Mucosa of gallbladder (tissue), 1 donor: ENCODE measurements at regions not wholly inside any gene's neighbourhood (a gene's known extent, or its start where the extent isn't known, plus 50 kb on each side); places are given as distances from the start of the nearest gene placed in this dataset.

Source experiments
- DNase-seq: peaks from one replicate; pipeline ENCODE4 v3.0.0-alpha.2; 2020; ENCODE audit warnings: low spot score
- donor health status: DM: no; HTN: no; CAD: no.

DNA sequence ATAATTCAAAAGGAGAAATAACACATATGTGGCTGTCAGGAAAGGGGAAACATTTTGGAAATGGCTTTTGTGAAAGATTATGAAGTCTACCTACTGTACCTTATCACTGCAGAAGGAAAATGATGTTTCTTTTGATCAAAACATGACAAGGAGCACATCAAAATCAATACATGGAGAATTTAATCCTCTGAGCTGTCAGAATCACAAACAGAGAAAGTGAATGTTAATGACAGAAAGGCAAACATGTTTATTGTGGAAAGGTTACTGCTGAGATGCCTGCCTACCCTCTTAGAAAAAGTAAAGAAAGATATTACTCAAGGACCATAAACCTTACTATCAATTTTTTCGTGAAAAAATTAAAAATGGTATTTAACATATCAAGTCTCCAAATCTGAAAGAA, 794.5 kb upstream of the GYPC start:
- no peak for DNase-seq

DNA sequence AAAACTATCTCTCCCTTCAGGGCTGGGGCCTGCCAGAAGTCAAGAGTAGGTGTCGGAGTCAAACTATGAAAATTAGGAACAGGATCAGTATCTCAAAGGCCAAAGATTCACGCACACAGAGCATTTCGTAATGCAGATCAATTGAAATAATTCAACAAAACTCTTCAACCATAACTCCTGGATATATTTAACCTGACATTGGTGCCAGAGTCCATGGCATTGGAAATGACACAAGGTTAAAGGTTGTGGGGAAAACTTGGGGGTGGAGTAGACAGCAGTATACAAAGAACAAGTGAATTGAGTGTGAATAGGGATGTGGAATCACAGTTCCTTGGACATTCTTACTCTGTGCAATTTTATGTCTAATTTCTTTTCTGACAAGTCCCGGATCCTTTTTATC, 788.0 kb upstream of the GYPC start:
- no peak for DNase-seq

DNA sequence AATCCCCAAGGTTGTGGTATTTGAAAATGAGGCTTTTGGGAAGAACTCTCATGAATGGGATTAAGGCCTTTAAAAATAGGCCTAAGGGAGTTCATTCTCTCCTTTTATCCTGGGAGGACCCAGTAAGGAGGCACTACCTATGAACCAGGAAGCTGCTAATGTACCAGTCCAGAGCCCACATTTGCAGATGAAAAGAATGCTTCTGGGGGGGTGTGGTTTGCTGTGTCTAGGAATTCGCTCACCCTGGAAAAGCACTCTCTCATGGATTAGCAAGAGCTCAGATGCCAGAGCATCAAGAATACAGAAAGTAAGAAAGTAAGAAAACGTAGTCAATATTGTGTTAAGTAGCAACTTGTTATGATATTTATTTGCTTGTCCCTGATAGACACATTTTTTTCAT, 785.7 kb upstream of the GYPC start:
- no peak for DNase-seq

DNA sequence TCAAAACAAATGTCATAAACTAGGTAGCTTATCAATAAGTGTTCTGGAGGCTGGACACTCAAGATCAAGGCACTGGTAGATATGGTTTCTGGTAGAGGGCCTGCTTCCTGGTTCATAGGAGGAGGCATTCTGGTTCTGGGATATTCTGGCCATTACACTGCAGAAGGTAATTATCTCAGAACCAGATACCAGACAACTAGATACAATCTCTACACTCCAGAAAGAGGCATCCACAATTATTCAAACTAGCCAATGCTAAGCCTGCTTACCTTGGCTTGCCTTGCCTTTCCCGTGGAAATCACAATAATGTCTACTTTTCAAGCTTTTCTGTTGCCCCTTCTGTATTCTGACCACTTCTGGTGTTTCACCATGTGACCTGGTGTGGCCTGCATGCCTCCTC, 785.2 kb upstream of the GYPC start:
- no peak for DNase-seq

DNA sequence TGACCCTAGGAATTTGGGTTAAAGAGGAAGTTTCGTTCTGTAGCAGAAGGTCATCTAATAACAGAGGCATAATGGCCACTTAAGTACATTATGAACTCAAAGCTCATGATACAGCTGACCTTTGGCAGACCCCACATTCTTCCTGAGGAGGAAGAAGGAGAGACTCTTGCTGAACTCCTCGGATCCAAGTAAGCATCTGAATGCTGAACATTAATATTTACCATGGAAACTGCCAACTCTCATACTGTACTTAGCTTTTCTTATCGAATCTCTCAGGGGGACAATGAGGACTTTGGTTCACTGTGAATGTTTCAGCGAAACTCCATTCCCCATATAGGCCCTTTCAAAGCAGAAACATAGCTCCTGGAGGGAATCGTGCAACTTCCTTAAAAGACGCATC, 781.4 kb upstream of the GYPC start:
- no peak for DNase-seq

DNA sequence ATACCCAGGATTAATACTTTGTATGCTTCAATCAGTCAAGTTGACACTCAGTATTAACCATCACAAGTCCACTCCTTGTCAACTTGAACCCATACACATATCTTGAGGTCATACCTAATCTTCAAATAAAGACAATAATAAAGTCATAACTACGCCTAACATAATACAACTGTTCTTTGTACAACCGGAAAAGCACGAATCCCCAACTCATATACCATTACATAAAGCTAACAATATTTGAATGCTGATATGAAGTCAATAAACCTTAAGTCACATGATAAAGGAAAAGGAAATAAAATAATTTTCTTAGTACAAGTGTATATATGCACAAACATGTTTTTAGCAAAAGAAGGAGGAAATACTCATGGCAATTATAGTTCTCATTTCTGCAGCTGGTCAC, 770.6 kb upstream of the GYPC start:
- no peak for DNase-seq

DNA sequence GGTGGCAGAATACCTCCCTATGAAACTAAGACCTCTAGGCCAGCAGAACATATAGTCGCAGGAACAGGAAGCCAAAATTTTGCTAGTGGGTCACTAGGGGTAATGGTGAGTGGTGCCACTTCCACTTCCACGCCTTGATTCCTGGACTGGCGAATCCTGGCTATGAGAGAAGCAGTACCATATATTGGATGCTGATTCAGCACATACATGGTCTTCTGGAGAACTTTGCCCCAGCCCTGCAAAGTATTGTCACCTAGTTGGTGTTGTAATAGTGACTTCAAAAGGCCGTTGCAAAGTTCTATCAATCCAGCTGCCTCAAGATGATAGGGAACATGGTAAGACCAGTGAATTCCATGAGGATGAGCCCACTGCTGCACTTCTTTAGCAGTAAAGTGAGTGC, 769.8 kb upstream of the GYPC start:
- no peak for DNase-seq

DNA sequence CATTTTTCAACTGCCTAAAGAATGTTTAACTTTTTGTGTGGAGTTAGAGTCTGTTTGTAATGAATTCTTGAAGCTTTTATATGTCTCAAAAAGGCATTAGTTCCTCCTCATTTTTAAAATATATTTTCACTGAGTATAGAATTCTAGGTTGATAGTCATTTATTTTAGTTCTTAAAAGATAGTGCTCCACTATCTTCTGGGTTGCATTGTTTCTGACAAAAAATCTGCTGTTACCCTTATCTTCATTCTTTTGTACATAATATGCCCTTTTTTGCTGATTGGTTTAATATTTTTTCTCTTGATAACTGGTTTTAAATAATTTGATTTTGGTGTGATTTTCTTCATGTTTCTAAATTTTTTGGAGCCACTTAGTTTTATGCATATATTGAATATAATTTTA, 754.7 kb upstream of the GYPC start:
- DNase-seq = no peak

GRCh38 chr2:125925891-125926546, 729.9 kb upstream of the GYPC start:
- no peak for DNase-seq

GRCh38 chr2:125935559-125935958, 720.4 kb upstream of the GYPC start:
- DNase-seq = no peak

GRCh38 chr2:125942585-125943424, 713.2 kb upstream of the GYPC start:
- no peak for DNase-seq

DNA sequence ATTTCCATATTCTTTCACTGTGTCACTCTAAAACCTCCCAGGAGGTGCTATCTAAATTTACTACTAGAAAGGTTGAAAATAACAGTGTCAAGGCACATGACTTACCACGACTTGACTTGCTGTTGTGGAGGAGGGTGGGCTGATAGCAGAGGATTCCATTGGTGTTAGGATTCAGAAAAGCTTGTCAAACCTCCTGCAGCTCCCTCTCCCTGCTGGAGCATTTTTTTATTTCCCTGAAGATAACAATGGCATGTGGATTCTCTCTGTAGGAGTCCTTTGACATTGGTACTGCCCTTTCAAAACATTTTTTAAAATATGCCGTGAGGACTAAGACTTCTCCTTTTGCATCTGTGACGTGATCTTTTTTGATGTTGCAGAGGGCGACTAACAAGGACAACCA, 696.9 kb upstream of the GYPC start:
- no peak for DNase-seq

DNA sequence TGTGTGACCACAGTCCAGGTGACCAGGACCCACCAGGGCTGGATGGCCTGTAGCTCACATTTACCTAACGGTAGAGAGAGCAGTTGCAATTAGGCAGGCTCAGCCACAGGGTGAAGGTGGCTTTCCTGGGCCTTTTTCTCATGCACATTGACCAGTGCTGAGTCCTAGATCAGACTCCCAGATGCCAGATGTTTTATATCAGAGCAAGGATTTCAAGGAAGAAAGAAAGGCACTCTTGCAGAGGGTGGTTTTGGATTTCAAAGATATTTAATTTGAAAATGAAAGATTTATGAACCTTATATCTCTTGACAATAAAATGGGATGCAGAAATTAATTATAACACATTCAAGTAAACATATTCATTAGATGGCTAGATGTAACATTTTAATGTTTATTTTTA, 694.2 kb upstream of the GYPC start:
- DNase-seq = no peak

- no peak for DNase-seq
Measured at GRCh38 chr2:125979886-125980285, 676.1 kb upstream of the GYPC start.

DNA sequence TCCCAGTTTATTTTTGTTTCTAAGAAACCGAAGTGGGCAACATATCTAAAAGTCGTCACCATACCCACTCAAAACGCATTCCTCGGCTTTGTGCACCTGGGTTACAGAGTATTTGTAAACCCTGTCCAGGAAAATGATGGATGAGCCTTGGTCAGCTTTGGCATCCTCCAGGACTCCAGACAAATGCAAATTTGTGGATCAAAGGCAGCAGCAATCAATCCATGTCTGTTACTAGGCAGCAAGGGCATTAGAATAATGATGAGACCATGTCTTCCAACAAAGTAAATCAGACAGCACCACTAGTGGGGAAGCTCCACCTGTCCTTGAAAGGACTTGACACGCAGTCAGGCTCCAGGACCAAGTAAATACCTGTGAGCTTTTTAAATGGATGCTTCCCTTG, 672.6 kb upstream of the GYPC start:
- no peak for DNase-seq

- no peak for DNase-seq
Measured at GRCh38 chr2:126029316-126029715, 626.6 kb upstream of the GYPC start.

GRCh38 chr2:126038861-126039260, 617.1 kb upstream of the GYPC start:
- DNase-seq = no peak

DNA sequence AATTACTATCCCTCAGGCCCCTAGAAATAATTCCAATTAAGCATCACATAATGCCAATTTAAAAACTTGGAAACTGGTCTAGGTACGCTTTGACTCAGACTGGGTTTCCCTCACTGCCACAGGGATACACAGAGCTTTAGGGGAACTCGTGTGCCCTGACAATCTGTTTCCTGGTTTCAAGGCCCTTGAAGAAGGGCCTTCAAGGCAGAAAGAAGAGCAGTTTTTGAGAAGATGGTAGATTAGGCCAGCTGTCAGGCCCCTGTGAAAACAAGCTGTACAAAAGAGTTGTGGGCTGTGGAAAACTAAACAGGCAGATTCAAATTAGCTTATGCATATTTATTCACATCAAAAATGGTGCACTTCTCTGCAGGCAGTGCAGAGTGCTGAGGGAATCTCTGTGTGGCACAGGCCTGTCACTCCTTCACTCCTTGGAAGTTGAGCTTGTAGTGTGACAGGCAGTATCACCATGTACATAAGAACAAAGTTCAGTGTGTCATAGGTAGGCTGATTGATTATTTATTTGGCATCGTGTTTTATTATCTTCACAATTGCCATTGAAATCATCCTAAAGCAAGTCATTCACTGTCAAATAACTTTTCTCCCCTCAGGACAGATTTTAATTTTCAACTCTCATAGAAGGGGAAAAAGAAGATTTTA, 614.4 kb upstream of the GYPC start:
- DNase-seq = peak; percentile 44

DNA sequence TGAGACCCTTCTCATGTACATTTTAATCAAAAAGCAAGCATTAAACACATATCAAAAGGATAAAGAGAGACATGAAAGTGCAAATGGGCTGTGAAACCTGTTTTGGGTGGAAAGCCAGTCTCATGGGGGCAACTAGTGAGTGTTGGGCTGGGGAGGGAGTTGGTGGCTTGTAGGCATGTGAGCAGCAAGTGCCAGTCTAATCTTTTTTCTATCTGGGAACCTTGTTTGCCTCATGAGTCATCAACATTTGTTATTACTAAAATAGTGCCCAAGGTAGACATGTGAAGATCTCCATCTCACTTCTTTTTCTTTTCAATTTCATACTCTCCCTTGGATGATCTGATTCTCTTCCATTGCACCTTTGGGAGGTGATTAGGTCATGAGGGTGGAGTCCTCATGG, 613.9 kb upstream of the GYPC start:
- peak; percentile 23 for DNase-seq

- DNase-seq = peak; percentile 16
Measured at GRCh38 chr2:126048719-126049118, 607.2 kb upstream of the GYPC start.

DNA sequence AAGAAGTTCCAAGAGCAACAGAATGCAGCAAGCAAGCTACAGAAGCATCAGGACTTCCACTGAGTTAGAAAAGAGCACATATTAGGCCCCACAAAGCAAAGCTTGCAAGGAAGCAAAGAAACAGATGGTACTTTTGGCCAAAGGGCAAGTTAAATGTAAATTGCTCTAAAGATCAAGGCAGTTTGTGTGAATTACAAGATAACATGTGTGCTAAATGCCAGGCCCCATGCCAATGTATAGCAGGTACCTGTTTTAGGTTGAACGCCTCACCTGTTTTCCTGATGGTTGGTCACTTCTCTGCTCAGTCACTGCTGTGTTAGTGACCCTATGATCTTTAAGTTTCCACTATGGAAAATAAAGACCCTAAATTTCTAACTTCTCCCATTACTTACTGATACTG, 606.5 kb upstream of the GYPC start:
- no peak for DNase-seq

DNA sequence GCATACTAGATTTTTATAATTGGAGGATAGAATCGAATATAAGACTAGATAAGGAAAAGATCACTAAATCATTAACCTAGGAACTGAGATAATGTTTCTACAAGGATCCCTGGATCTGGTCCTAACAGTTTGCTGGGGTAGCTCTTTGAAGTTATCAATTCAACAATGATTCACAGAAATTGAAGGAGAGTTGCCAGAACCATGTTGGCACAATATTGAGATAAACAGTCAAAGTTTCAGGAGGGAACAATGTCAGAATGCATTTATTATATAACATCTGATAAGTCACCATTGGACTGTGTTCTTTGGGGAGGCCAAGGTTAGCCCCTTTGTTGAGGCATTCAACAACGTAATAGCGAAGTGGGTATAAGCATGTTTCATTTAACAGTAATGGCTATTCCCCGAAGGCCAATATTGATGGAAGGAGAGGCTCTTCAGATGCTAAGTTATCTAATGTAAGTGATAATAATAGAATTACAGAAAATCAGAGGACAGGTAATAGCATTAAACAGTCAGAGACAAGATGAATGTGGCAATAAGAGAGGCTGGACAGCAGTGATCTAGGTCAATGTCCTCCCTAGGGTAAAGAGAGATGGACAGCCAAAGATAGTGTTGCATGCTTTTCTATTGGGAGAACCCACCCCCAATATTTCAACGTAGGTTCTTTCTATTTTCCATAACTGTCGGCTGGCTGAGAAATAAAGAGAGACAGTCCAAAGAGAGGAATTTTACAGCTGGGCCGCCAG, 604.8 kb upstream of the GYPC start:
- DNase-seq = peak; percentile 35
